Chondrocyte (in vitro differentiated cells): ENCODE measurements at regions not wholly inside any gene's neighbourhood (a gene's known extent, or its start where the extent isn't known, plus 50 kb on each side); places are given as distances from the start of the nearest gene placed in this dataset.

Experiments used
- DNase-seq: peaks from one replicate; pipeline ENCODE4 v3.0.0; 2021; ENCODE audit warnings: mixed read lengths, low spot score
- H3K27ac Mint-ChIP-seq: one replicate; pipeline ENCODE4 v1.8.0; 2021; ENCODE audit warnings: mild to moderate bottlenecking, moderate library complexity, mixed read lengths; ENCODE audit not compliant: unreplicated experiment
- H3K27me3 Mint-ChIP-seq: 2 replicates; pipeline ENCODE4 v1.8.0; 2021; ENCODE audit warnings: low read depth, mixed read lengths
- H3K36me3 Mint-ChIP-seq: 2 replicates; pipeline ENCODE4 v1.8.0; 2021; ENCODE audit warnings: low read depth, mixed read lengths
- H3K4me1 Mint-ChIP-seq: 2 replicates; pipeline ENCODE4 v1.8.0; 2021; ENCODE audit warnings: low read depth, mild to moderate bottlenecking, mixed read lengths
- H3K4me3 Mint-ChIP-seq: one replicate; pipeline ENCODE4 v1.8.0; 2021; ENCODE audit warnings: mild to moderate bottlenecking, moderate library complexity, mixed read lengths; ENCODE audit not compliant: unreplicated experiment
- H3K9me3 Mint-ChIP-seq: 2 replicates; pipeline ENCODE4 v1.8.0; 2021; ENCODE audit warnings: low read depth, mixed read lengths
- TF ChIP-seq, protein P1 (sequence below): fragments of 200-600 bp; sonication (generic); IDR thresholded peaks from 2 replicates; pipeline ENCODE4 v1.5.0; 2021; ENCODE audit warnings: antibody characterized with exemption, mild to moderate bottlenecking, moderate library complexity

DNA sequence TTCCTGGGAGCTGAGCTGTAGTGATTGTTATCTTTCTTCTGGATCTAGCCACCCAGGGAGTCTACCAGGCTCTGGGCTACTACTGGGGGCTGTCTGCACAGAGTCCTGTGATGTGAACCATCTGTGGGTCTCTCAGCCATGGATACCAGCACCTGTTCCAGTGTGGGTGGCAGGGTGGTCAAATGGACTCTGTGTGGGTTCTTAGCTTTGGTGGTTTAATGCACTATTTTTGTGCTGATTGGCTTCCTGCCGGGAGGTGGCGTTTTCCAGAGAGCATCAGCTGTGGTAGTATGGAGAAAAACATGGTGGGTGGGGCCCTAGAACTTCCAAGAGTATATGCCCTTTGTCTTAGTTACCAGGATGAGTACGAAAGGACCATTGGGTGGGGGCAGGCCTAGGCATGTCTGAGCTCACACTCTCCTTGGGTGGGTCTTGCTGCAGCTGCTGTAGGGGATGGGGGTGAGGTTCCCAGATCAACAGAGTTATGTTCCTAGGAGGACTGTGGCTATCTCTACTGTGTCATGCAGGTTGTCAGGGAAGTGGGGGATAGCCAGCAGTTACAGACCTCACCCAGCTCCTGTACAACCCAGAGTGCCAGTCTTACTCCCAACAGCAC, 264.8 kb upstream of the LDB2 start:
- Mint-ChIP-seq H3K27me3 (no peaks in the 10 kb centered on the region), H3K27ac (no peak overlapping the region)

GRCh38 chr4:17157304-17157703, 258.9 kb upstream of the LDB2 start:
- DNase-seq = no peak
- Mint-ChIP-seq H3K27me3 (no peaks in the 10 kb centered on the region), H3K4me3 (no peak overlapping the region), H3K36me3 (peaks cover 11% of the 10 kb centered on the region), H3K27ac (no peak overlapping the region), H3K4me1 (peaks cover 3% of the 10 kb centered on the region), H3K9me3 (peaks cover 40% of the 10 kb centered on the region)
- TF ChIP-seq, protein P1, sequence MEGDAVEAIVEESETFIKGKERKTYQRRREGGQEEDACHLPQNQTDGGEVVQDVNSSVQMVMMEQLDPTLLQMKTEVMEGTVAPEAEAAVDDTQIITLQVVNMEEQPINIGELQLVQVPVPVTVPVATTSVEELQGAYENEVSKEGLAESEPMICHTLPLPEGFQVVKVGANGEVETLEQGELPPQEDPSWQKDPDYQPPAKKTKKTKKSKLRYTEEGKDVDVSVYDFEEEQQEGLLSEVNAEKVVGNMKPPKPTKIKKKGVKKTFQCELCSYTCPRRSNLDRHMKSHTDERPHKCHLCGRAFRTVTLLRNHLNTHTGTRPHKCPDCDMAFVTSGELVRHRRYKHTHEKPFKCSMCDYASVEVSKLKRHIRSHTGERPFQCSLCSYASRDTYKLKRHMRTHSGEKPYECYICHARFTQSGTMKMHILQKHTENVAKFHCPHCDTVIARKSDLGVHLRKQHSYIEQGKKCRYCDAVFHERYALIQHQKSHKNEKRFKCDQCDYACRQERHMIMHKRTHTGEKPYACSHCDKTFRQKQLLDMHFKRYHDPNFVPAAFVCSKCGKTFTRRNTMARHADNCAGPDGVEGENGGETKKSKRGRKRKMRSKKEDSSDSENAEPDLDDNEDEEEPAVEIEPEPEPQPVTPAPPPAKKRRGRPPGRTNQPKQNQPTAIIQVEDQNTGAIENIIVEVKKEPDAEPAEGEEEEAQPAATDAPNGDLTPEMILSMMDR = no peak

More for the DNA sequence above, 264.8 kb upstream of the LDB2 start:
- DNase-seq = no peak
- TF ChIP-seq, protein P1 = no peak
- H3K9me3 Mint-ChIP-seq = peaks cover 42% of the 10 kb centered on the region
- H3K36me3 Mint-ChIP-seq = peaks cover 11% of the 10 kb centered on the region
- H3K4me1 Mint-ChIP-seq = peaks cover 28% of the 10 kb centered on the region
- H3K4me3 Mint-ChIP-seq = no peak overlapping the region

- Mint-ChIP-seq H3K4me3 (no peak overlapping the region), H3K9me3 (peaks cover 22% of the 10 kb centered on the region), H3K36me3 (peaks cover 1% of the 10 kb centered on the region), H3K27me3 (no peaks in the 10 kb centered on the region), H3K4me1 (peaks cover 3% of the 10 kb centered on the region), H3K27ac (no peak overlapping the region)
- DNase-seq = no peak
- TF ChIP-seq, protein P1 = no peak
These were observed 257.0 kb upstream of the LDB2 start for GRCh38 chr4:17155486-17155885.

DNA sequence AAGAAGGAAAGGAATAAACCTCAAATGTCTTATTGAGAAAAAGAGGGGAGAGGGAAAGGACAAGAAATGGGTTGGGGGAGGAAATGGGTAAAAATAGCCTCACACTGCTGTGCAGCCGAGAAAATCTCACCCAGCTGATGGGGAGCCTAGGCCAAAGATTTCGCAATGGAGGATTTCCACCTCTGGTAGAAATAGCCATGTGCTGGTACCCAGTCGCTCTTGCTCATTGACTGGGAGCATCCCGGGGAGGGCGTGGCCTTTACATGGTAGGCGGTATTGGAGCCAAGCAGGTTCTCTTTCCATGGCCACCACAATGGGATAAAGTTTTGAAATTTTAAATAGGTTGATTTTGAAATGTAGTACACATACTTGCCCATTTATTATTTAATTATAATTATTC, 255.1 kb upstream of the LDB2 start:
- Mint-ChIP-seq H3K9me3 (peaks cover 3% of the 10 kb centered on the region), H3K4me1 (peaks cover 3% of the 10 kb centered on the region), H3K36me3 (no peaks in the 10 kb centered on the region), H3K27ac (no peak overlapping the region), H3K27me3 (no peaks in the 10 kb centered on the region), H3K4me3 (no peak overlapping the region)
- DNase-seq = no peak
- TF ChIP-seq, protein P1 = no peak

DNA sequence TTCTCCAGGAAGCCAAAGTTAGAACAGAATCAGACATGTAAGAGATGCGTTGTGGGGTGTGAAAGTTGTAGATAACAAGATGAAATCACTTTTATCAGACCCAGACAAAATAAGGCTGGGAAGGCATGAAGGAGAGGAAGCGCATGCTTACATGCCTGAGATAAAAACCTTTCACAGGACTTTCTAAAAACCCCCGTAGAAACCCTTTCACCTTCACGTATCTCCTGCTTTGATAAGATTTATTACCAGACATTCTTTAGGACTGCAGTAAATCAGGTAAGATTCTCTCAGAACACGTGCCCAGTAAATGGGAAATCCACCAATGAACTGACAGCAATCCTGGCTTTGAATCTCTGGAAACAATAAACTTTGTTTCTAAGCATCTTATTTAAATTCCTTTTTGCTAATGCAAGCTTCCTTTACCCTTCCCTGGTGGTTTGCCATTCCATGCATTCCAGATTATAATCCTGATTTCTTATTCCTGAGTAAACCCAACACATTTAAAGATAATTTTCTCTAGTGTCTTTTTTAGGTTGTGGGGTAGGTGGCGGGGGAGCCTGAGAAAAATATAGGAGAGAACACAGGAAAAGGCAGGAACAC, 254.6 kb upstream of the LDB2 start:
- Mint-ChIP-seq H3K27ac (no peak overlapping the region), H3K9me3 (peaks cover 2% of the 10 kb centered on the region), H3K4me1 (peaks cover 3% of the 10 kb centered on the region), H3K4me3 (no peak overlapping the region), H3K36me3 (no peaks in the 10 kb centered on the region), H3K27me3 (no peaks in the 10 kb centered on the region)
- TF ChIP-seq, protein P1 = no peak
- DNase-seq = no peak
